Glomerular visceral epithelial cell (primary cell): ENCODE measurements at regions not wholly inside any gene's neighbourhood (a gene's known extent, or its start where the extent isn't known, plus 50 kb on each side); places are given as distances from the start of the nearest gene placed in this dataset.
A peak's percentile ranks its signal among the peaks of the same experiment; 100 is the strongest.
"Not testable (repeated sequence)": the region's sequence is repeated elsewhere in the genome, so short reads cannot be mapped to it uniquely, and the experiment has no call there.

Experiments
- DNase-seq: peaks from one replicate; pipeline ENCODE4 v3.0.0-alpha.2; 2016; ENCODE audit errors: extremely low spot score

DNA sequence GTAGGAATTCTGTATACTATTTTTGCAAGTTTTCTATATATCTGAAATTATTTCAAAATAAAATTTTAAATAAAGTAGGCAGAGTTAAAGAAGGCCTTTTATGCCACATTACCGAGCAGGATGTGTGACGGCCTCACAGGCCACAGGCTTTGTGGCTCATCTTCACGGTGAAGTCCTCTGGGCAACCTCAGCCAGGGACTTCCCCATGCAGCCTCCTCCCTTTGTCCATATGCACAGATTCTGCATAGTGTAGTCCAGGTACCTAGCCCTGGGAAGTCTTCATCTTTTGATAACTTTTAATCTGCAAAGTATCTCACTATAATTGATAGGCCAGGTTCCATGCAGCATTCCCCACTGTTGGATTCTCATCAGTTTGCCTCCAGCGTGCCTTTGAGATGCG, 62.8 kb downstream of the ARHGAP11B start:
- DNase-seq = not testable (repeated sequence)

DNA sequence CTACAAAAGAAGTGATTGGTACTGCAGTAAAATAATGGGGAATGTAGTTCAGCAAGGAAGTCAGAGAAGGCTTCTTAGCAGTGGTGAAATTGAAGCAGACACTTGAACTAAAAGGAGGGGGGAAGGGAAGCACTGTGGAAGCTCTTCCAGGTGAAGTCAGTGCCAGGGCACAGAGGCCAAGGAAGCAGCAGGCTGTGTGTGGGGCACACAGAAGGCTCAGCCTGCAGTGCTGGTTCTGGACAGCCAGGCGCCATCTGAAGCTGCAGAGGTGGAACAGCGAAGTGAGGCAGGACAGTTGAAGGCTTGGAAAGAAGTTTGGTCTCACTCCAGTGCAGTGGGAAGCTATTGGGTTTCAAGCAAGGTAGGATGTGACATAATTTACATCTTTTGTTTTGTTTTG, 64.2 kb downstream of the ARHGAP11B start:
- not testable (repeated sequence) for DNase-seq

DNA sequence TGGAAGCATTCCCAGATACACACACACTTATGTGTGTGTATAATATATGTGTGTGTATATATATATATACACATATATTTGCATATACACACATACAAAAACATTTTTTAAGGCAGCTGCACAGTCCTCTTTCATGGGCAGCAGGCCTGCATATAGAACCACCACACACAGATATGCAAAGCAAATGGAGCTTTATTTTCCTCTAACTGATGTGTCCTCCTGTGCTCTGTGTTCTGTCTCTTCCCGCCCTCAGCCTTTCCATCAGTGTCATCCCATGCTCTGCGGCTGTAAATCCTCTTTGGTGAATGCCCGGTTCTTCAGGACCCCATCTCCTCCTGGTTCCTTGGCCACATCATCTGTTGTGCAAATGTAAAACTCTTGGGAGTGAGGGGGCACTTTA, 69.9 kb downstream of the ARHGAP11B start:
- not testable (repeated sequence) for DNase-seq

DNA sequence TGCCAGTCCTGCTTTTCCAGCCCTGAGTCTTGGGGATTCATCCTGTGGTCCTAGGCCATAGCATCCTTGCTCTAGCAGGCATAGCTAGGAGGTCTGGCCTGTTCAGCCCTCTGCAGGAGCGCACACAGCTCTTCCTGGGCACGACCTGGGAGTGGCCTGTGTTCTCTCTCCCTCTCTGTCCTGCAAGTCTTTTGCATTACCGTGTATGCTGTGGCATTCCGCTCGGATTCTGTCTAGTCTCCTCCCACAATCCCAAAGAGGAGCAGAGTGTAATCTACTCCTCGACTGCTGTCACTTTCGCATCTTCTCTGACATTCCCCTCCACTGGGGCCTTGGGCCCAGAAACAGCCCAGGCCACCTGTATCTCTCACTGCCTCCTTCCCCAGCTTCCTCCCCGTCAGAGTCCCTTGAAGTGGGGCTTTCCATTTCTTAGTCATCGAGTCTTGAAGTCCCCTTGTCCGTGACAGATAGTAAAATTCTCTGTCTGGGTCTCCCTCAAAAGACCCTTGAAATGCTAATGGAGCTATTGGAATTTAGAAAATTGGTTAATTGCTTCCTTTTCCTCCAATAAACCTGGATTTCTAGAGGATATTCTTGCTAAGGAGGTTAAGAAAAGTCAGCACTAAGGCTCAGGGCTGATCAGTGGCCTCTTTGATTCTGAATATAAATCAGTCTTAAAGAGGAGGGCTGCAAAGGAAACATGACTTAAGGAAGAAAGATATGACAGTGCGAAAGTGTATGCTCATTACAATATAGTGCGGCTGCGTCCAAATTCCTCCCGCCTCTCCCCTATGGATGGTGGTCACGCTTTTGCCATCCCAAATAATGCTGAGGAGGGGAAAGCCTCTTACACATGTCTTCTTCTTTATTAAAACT, 70.7 kb downstream of the ARHGAP11B start:
- not testable (repeated sequence) for DNase-seq

DNA sequence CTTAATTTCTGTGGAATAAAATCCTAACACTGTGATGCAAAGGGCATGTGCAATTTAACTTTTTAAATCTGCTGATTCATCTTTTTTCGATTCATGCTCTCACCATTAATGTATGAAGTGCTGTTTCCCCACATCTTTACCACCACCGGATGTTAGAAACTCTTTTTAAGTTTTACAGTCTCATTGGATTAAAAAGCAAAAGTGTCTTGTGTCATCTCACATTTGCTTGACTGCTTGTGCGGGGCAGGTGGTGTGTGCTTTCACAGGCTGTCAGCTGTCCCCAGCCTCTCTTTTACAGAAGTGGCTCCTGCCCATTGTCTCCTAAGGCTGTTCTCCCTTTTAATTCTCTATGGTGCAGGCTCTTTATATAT, 71.4 kb downstream of the ARHGAP11B start:
- DNase-seq = not testable (repeated sequence)

DNA sequence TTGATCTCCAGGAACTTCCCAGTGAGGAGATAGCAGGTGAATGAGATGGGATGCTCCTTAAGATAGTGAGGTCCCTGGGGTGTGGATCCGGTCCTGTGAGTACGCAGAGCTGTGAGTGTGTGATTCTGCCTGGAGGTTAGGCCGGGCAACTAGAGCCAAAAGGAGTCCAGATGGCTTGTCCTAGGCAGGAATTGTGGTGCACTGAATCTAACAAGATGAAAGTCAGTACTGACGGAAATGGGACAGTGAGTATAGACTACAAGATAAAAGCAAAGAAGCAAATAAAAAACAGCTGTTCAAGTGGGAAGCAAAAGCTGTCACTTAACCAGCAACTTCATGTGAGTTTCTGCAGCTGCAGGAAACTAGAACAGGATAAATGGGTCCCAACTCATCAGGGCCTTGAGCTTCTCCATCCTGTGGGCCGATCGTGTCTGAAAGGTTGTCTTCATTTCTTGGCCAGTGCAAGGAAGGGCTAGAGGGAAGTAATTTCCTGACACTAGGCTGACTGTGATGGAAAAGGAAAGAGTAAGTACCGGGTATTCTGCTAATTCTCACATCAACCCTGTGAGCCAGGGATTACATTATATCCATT, 74.2 kb downstream of the ARHGAP11B start:
- DNase-seq = not testable (repeated sequence)

DNA sequence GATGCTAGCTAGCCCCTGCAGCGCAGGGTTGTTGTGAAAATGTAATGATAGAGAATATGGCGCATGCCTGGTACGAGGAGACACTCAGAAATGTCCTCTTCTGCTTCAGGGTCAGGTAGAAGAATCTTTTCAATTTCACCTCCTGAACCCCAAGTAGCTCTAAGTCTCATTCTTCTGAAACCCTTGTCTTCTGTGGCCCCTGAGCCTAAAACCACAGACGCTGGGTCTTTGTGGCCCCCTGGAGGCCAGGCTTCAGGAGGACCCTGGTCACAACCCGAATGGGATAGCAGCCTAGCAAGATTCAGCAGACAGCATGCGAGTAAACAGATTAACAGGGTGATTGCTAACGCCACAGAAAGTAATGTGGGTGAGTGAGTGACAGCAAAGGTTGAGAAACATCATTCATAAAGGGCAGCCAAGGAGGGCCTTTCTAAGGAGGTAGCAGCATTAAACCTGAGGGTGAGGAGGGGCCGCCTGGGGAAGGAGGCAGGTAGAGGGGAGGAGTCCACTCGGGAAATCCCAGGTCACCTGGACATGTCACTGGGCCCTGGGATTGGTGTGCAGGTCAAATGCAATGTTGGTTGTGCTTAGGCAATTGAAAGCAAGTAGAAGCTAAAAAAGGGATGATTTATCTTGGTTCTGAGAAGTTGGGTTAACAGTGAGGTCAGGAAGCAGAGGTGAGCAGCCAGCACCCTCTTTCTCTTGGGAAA, 82.2 kb downstream of the ARHGAP11B start:
- DNase-seq = not testable (repeated sequence)

DNA sequence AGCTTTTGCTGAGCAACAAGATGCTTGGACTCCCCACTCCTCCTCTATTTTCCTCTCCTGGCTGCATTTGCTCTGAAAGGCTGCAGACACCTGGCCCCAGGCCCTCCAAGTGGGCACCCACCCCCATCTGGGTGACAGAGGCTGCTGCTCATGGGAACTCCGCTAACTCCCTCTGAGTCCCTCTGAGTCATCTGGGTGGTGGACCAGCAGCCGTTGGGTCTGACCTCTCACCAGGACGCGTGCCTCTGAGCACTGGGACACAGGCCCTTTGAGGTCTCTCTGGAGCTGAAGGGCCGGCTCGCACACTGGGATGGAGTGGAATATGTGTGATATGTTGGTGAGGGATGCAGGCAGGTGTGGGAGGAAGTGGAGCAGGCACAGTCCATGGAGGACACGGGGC, 82.9 kb downstream of the ARHGAP11B start:
- DNase-seq = not testable (repeated sequence)

DNA sequence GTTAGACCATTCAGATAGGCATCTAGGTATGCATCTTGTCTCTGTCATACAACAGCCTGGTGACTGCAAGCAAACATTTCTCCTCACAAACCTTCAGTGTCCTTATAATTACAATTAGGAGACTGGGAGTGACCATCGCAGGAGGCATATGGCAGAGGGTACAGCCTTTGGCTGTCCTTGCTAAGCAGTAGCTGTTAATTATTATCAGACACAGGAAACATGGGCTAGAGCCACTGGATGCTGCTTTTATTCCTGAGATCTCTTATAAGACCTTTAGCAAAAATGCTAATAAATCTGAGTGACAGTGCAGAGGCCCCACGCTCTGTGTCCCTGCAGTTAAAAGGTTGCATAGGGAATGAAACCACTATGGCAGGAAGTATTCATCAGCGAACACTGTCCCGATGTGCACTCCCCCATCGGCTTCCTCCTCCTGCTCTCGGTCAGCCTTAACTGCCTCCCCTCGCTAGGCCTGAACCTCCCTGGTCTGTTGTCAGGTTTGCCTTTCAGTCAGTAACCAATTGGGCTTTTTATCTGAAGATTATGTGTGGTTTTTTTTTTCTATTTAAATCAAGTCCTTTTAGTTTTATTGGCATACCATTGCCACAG, 92.2 kb downstream of the ARHGAP11B start:
- peak; percentile 15 for DNase-seq

DNA sequence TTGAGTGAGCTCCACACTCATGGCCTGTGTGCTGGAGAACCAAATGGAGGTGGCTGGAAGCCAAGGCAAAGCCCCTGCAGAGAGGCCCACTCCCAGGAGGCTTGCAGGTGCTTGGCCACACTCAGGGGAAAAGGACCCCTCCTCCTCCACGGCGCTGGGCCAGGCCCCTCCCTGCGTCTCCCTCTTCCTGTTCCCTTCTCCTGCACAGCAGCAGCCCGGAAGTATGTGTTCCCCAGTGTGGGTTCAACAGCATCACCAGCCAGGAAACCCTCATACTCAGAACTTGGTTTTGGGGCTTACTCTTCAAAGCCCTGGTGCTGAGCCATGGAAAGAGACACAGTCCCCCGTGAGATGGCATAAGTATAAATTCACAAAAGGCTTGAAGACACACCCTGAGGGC, 93.4 kb downstream of the ARHGAP11B start:
- not testable (repeated sequence) for DNase-seq

DNA sequence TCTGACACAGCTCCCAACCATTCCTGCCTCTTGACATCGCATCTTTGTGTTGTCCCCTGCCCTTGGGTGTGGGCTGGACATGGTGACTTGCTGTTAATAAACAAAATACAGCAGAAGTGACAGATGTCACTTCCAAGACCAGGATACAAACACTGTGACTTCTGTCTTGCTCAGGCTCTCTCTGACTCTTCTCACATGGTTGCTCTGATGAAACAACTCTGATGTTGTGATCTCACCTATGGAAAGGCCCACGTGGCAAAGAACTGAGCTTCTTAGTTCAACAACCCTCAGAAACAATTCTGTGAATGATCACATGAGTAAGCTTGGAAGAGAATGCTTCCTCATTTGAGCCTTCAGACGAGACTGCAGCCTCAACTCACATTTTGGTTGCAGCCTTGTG, 94.9 kb downstream of the ARHGAP11B start:
- not testable (repeated sequence) for DNase-seq

DNA sequence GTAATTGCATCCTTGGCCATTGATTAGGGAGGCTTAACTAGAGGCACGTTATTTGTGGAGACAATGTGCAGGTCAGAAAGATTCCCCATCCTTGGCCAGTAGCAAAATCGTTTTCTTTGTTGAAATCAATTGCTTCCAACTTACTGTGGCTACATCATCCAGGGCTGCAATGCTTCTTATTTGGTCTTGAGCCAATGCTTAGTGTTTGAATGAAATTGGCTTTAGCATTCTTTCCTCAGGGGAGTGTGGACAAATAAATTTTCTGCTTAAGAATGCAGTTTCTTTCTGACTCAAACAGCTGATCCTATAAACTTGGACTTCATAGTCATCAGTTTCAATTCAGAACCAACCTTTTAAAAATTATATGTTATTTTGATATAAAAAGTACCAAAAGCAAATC, 95.6 kb downstream of the ARHGAP11B start:
- DNase-seq = not testable (repeated sequence)

DNA sequence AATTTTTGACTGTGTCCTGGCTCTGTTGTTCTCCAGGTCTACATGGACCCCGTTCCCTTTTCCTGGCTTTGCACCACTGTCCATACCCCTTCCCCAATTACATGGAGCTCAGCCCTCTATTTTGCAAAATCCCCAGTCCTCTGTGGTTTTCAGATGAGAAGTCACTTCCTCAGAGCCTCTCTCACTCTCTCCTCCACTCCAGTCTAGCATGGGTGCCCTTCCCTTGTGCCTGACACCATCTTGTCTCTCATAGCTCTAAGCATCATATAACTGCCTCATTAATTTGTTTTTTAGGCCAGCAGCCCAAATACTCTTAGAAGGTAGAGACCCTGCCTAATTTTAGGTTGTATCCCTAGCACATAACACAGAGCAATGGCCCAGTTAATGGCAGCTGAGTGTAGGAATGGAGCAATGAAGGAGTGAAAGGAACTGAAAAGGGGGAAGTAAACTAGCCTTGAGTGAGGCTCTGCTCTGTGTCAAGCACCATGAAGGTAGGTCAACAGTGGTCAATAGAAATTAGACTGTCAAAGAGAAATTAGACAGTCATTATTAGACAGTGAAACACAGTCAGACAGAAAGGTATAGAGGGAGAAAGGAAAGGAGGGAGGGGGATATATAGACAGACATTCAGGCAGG, 97.7 kb downstream of the ARHGAP11B start:
- not testable (repeated sequence) for DNase-seq

DNA sequence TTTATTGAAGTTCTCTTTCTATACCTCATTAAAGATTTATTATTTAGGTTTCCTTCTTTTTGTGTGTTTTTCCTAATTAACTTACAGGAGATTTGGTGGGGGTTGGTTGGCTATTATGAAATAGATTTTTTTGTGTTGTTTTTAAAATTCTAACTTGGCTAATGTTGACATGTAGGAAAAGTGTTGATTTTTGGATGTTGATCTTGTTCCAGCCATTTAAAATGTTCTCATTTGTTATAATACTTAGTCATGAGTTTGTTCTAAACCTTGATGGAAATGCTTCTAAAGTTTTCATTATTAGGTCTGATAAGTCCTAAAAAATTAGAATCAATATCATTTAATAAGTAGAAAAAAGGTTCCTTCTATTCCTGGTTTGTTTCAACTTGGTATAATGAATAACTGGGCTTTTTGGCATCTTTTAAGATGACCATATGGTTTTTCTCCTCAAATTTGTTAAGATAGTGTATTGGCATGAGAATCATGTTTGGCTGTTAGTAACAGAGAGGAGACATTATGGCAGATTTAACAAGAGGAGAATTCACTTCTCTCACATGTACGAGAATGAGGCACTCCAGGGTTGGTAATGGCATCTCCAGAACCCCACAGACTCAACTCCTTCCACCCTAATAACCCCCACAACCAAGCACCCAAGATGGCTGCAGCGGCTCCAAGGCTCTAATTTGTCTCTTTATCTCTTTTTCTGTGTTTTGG, 104.1 kb downstream of the ARHGAP11B start:
- DNase-seq = not testable (repeated sequence)

DNA sequence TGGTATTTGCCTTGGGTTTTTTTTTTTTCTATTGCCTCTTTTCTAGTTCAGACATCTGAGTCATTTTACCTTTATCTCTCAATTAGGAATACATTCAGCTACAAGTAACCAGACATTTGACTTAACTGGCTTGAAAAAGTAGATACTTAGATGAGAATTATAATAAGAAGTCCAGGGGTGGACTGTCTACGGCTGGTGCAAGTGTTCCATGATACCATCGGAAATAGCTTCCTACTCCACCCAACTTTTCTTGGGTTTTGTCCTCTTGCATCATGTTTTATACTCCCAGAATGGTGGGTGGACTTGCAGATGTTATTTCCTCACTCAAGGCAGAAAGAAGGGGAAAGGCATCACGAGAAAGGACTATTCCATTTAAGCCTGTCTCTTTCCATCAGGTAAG, 104.7 kb downstream of the ARHGAP11B start:
- DNase-seq = not testable (repeated sequence)

DNA sequence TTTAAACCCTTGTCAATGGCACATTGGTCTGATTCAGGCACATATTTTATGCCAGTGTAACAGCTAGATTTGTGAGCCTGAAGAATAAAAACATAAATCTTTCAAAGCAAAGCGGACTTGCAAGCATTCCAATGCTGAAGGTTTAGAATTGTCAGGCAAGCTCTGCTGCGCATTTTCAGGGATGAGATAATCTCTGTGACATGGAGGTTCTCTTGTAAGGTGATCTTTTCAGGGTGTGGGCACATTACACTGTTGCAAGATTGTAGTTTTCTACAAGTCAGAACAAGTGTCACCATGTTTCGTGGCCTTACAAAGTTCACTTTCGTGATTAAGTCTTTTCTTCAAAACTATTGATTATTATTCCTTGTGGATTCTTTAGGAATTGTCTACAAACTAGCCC, 106.2 kb downstream of the ARHGAP11B start:
- not testable (repeated sequence) for DNase-seq

DNA sequence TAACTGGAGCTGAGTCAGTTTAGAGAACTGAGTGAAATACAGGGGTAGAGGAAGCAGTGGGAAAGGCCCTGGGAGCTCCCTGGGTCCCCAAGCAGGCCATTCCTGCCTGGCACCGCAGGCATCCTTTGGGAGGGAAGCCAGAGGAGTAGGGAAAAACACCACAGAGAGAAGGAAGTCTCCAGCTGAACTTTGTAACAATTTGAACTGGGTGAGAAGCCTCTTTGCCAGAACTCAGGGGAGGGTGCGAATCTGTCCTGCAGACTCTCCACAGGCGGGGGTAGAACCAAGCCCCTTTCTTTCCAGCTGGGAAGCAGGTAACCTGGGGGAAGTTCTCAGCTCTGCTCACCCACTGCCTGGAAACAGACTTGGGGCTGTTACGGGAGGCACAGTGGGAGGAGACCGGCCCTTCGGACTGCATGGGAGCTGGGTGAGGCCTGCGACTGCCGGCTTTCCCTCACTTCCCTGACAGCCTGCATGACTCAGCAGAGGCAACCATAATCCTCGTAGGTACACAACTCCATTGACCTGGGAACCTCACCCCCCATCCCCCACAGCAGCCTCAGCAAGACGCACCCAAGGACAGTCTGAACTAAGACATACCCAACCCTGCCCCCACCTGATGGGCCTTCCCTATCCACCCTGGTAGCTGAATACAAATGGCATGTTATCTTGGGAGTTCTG, 110.1 kb downstream of the ARHGAP11B start:
- DNase-seq = not testable (repeated sequence)

DNA sequence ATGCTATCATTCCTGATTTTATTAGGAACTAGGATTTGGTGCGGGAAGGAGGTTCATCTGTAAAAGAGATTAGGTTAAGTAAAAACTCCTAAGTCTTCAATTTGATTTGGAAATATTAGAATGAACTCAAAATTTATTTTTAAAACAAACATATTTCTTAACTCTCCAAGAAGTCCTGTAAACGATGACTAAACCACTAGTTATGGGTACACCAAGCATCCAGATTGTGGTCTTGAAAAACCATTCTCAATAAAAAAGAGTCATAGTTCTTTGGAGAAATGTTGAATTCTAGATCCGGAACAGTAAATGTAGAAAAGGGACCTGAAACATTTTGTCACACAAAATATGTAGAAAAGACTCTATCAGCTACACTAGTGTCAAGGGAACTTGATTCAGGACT, 116.9 kb downstream of the ARHGAP11B start:
- not testable (repeated sequence) for DNase-seq

DNA sequence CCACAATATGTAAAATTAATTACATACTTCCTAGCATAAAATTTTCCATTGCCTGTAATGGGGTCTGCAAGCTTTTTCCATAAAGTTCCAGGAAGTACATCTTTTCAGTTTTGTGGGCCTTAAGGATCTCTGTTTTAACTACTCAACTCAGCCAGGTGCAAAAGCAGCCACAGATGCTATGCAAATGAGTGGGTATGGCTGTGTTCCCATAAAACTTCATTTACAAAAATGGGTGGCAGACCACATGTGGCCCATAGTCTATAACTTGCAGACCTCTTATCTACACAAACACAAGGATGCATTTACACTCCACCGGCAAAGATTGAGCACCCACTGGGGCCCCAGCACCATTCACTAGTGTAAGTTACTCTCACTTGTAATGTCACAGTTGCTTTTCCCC, 123.1 kb downstream of the ARHGAP11B start:
- DNase-seq = not testable (repeated sequence)

DNA sequence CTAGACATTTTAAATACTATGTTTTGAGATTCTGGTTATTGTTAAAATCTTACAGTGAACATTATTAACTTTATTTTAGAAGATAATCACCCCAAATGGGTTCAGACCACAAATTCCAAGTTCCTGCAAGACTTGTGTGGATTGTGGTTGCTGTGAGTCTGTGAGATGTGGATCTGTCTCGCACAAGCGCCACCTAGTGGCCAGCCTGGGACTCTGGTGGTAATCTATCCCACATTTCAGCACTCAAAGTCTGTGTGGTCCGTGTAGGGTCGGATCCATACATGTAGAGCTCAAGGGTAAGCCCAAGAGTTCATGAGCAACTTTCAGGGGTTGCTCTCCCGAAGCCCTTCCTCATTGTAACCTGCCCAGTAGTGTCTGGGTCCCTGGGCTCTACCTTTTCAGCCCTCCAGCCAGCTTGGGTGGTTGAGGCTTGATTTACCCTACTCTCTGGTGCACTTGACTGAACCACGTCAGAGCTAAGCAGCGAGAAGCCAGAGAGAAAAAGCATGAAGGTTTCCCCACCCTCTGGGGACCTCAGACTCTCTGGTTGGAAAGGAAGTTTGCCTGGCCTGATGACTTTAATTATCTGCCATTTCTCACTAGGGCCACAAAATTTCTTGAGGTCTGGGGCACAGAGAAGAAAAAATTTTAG, 129.2 kb downstream of the ARHGAP11B start:
- not testable (repeated sequence) for DNase-seq
